Endothelial cell of umbilical vein (primary cell): ENCODE measurements at regions not wholly inside any gene's neighbourhood (a gene's known extent, or its start where the extent isn't known, plus 50 kb on each side); places are given as distances from the start of the nearest gene placed in this dataset.

ENCODE experiments used
- BruUV-seq: library from RNA; stranded (reverse); fragments of 400-500 nt; replicated peaks from 2 replicates; lab custom pipeline; 2021; lab: Mats Ljungman, UMichigan
- CTCF ChIA-PET: fragments of 300-600, 350-600 bp; sonication (Branson Sonifier 250); formaldehyde crosslinking; loops from one replicate; lab custom pipeline; 2021; ENCODE audit warnings: antibody characterized with exemption, inconsistent platforms; lab: Charles Lee
- POLR2A ChIA-PET: fragments of 300-600, 350-600 bp; sonication (Branson Sonifier 250); formaldehyde crosslinking; loops from one replicate; lab custom pipeline; 2021; ENCODE audit warnings: antibody characterized with exemption, inconsistent platforms; lab: Charles Lee
- DNase-seq: peaks from one replicate; pipeline ENCODE4 v3.0.0-alpha.2; 2011; ENCODE audit warnings: low read depth, low spot score
- FAIRE-seq: peaks from 2 replicates; lab custom pipeline; 2011; peaks lifted over from hg19 to GRCh38; lab: Jason Lieb, UNC
- H2AFZ ChIP-seq: 2 replicates; pipeline ENCODE4 v1.6.0; 2012; ENCODE audit warnings: low read depth, low read length, control low read depth, inconsistent platforms
- H3K27ac ChIP-seq: 2 replicates; pipeline ENCODE4 v1.5.1; 2011; ENCODE audit warnings: low read depth, mild to moderate bottlenecking, control low read depth, low read length, moderate library complexity; ENCODE audit not compliant: insufficient read depth
- H3K27me3 ChIP-seq, 2 experiments: 2 replicates each; pipeline versions ENCODE4 v1.6.0 to v1.6.1; 2011; ENCODE audit warnings: low read length in 2 of 2, mixed read lengths in 1 of 2; ENCODE audit not compliant: control insufficient read depth in 2 of 2, insufficient read depth in 2 of 2
- H3K36me3 ChIP-seq, 2 experiments: 2 replicates in 1 of 2; 3 replicates in 1 of 2; pipeline ENCODE4 v1.5.1; 2011; ENCODE audit warnings: low read length in 2 of 2, mild to moderate bottlenecking in 1 of 2, moderate library complexity in 1 of 2; ENCODE audit not compliant: control insufficient read depth in 2 of 2, insufficient read depth in 2 of 2; ENCODE audit errors: extremely low read depth in 1 of 2
- H3K4me1 ChIP-seq: 3 replicates; pipeline ENCODE4 v1.5.1; 2011; ENCODE audit warnings: mild to moderate bottlenecking, low read length; ENCODE audit not compliant: control insufficient read depth, insufficient read depth; ENCODE audit errors: extremely low read depth
- H3K4me2 ChIP-seq: 2 replicates; pipeline ENCODE4 v1.6.1; 2011; ENCODE audit warnings: low read length, control low read depth, mixed read lengths; ENCODE audit not compliant: insufficient read depth
- H3K4me3 ChIP-seq, 3 experiments: fragments of 200-600 bp in 1 of 3; sonication (generic), shearing (Covaris generic) in 1 of 3; replicated peaks in 1 of 3; 2 replicates each; pipeline ENCODE4 v1.5.1; 2011 to 2016; ENCODE audit warnings: control low read depth in 3 of 3, low read length in 3 of 3, mild to moderate bottlenecking in 2 of 3, inconsistent platforms in 1 of 3, low read depth in 1 of 3, moderate library complexity in 1 of 3; ENCODE audit not compliant: insufficient read depth in 1 of 3
- H3K79me2 ChIP-seq: 2 replicates; pipeline ENCODE4 v1.6.0; 2012; ENCODE audit warnings: low read length, inconsistent platforms; ENCODE audit not compliant: control insufficient read depth, insufficient read depth
- H3K9ac ChIP-seq: replicated peaks from 2 replicates; pipeline ENCODE3; 2011; ENCODE audit warnings: low read length, control low read depth; ENCODE audit not compliant: insufficient read depth; ENCODE audit errors: extremely low read depth
- H3K9me1 ChIP-seq: replicated peaks from 3 replicates; pipeline ENCODE4 v1.6.0; 2011; ENCODE audit warnings: mild to moderate bottlenecking, low read length; ENCODE audit not compliant: control insufficient read depth, insufficient read depth; ENCODE audit errors: extremely low read depth
- H3K9me3 ChIP-seq: replicated peaks from 2 replicates; pipeline ENCODE4 v1.5.1; 2012; ENCODE audit warnings: low read length, inconsistent platforms; ENCODE audit not compliant: control insufficient read depth, insufficient read depth
- H4K20me1 ChIP-seq: replicated peaks from 2 replicates; pipeline ENCODE3; 2011; ENCODE audit warnings: mild to moderate bottlenecking, low read length; ENCODE audit not compliant: control insufficient read depth, insufficient read depth; ENCODE audit errors: extremely low read depth
- EZH2 ChIP-seq: IDR thresholded peaks from 2 replicates; pipeline ENCODE4 v1.6.1; 2012; ENCODE audit warnings: borderline replicate concordance, low read depth, mild to moderate bottlenecking, moderate library complexity, low read length, inconsistent platforms; ENCODE audit not compliant: severe bottlenecking
- FOS ChIP-seq: IDR thresholded peaks from 2 replicates; pipeline ENCODE4 v1.6.1; 2011; ENCODE audit warnings: mild to moderate bottlenecking, low read length, moderate library complexity, borderline replicate concordance; ENCODE audit not compliant: insufficient read depth
- GATA2 ChIP-seq: IDR thresholded peaks from 2 replicates; pipeline ENCODE4 v1.7.0; 2011; ENCODE audit warnings: low read depth, mild to moderate bottlenecking, moderate library complexity, mixed read lengths, low read length; ENCODE audit not compliant: insufficient read length, insufficient read depth
- JUN ChIP-seq: IDR thresholded peaks from 2 replicates; pipeline ENCODE4 v1.6.1; 2011; ENCODE audit warnings: borderline replicate concordance, low read depth; ENCODE audit not compliant: insufficient read length, insufficient read depth
- MYC ChIP-seq: IDR thresholded peaks from one replicate; pipeline ENCODE4 v1.6.1; 2011; ENCODE audit warnings: mild to moderate bottlenecking, low read depth, low read length
- POLR2A ChIP-seq: IDR thresholded peaks from 2 replicates; pipeline ENCODE4 v1.6.1; 2012; ENCODE audit warnings: low read depth, mild to moderate bottlenecking, control low read depth, low read length
- POLR2AphosphoS5 ChIP-seq: IDR thresholded peaks from 2 replicates; pipeline ENCODE4 v1.6.1; 2012; ENCODE audit warnings: low read depth, mild to moderate bottlenecking, control low read depth, low read length, moderate library complexity; ENCODE audit not compliant: insufficient read depth
- dilution Hi-C: fragments of 300-500 bp; cut with MboI; formaldehyde crosslinking; loops from one replicate; pipeline ENCODE4 v1.15.0; 2019; ENCODE audit warnings: low sequenced_read_pairs; ENCODE audit not compliant: extremely low pct_ligation_motif_present
- intact Hi-C: fragments of 100-400 bp; cut with micrococcal nuclease; formaldehyde crosslinking; loops from one replicate; pipeline ENCODE4 v1.10.0; 2022
- TF ChIP-seq, protein P1 (sequence below): IDR thresholded peaks from 2 replicates; pipeline ENCODE4 v1.6.1; 2011; ENCODE audit not compliant: insufficient read depth, insufficient read length
- TF ChIP-seq, protein P2 (sequence below), 2 donors: IDR thresholded peaks; 1 replicate in 1 of 2; 2 replicates in 1 of 2; pipeline ENCODE4 v1.5.1; 2011; ENCODE audit warnings: low read length in 2 of 2, mild to moderate bottlenecking in 2 of 2, moderate library complexity in 2 of 2, control low read depth in 1 of 2, inconsistent platforms in 1 of 2, low read depth in 1 of 2; ENCODE audit not compliant: insufficient read depth in 1 of 2; ENCODE audit errors: extremely low read depth in 1 of 2

DNA sequence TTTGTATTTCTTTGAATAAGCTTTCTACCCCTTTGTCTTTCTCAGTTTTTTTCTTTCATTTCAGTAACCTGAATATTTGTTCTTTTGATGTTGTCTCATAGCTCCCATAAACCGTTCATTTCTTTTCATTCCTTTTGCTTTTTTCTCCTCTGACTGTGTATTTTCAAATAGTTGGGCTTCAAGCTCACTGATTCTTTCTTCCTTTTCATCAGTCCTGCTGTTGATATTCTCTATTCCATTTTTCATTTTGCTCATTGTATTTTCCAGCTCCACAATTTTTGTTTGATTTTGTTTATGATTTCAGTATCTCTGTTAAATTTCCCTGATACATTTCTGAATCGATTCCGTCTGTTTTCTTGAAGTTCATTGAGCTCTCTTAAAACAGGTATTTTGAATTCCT is 129.6 kb upstream of the NUDT6 start:
- H4K20me1 ChIP-seq = no peaks in the 10 kb centered on the region
- ChIA-PET POLR2A (no interaction called here), CTCF (interaction anchor here (0.8 to 1.0 kb wide), 2 partner anchors 9 to 10 kb away, joined by 3 read pairs; no protein-coding TSS in a partner anchor)
- dilution Hi-C loops = no loop called here
- H3K9ac ChIP-seq = no peak overlapping the region
- H3K27me3 ChIP-seq = no peaks in the 10 kb centered on the region
- intact Hi-C loops = no loop called here
- no peak overlapping the region for H3K4me2 ChIP-seq
- H3K4me1 ChIP-seq = peaks cover 11% of the 10 kb centered on the region
- no peak overlapping the region for H2AFZ ChIP-seq
- no peak for FAIRE-seq
- no peak for DNase-seq
- H3K27ac ChIP-seq = no peak overlapping the region
- no peak overlapping the region for H3K4me3 ChIP-seq
- no peaks in the 10 kb centered on the region for H3K79me2 ChIP-seq
- H3K9me1 ChIP-seq = no peaks in the 10 kb centered on the region
- no TSS peak for BruUV-seq
- no peak for TF ChIP-seq EZH2
- TF ChIP-seq, protein P1, sequence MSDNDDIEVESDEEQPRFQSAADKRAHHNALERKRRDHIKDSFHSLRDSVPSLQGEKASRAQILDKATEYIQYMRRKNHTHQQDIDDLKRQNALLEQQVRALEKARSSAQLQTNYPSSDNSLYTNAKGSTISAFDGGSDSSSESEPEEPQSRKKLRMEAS = no peak
- TF ChIP-seq MYC = no peak
- TF ChIP-seq JUN = no peak
- no peak for TF ChIP-seq POLR2AphosphoS5
- TF ChIP-seq GATA2 = no peak
- TF ChIP-seq, protein P2, sequence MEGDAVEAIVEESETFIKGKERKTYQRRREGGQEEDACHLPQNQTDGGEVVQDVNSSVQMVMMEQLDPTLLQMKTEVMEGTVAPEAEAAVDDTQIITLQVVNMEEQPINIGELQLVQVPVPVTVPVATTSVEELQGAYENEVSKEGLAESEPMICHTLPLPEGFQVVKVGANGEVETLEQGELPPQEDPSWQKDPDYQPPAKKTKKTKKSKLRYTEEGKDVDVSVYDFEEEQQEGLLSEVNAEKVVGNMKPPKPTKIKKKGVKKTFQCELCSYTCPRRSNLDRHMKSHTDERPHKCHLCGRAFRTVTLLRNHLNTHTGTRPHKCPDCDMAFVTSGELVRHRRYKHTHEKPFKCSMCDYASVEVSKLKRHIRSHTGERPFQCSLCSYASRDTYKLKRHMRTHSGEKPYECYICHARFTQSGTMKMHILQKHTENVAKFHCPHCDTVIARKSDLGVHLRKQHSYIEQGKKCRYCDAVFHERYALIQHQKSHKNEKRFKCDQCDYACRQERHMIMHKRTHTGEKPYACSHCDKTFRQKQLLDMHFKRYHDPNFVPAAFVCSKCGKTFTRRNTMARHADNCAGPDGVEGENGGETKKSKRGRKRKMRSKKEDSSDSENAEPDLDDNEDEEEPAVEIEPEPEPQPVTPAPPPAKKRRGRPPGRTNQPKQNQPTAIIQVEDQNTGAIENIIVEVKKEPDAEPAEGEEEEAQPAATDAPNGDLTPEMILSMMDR (IDR thresholded peaks at IDR 0.05; ENCODE audit: extremely low read depth in 1 of 2, insufficient read depth in 1 of 2, low read depth in 1 of 2, low read length in 2 of 2) = no peak
- TF ChIP-seq FOS = no peak
- TF ChIP-seq POLR2A = no peak
- no peaks in the 10 kb centered on the region for H3K9me3 ChIP-seq
- H3K36me3 ChIP-seq = no peaks in the 10 kb centered on the region
